ENCODE measurements at regions not wholly inside any gene's neighbourhood (a gene's known extent, or its start where the extent isn't known, plus 50 kb on each side); places are given as distances from the start of the nearest gene placed in this dataset.

DNA sequence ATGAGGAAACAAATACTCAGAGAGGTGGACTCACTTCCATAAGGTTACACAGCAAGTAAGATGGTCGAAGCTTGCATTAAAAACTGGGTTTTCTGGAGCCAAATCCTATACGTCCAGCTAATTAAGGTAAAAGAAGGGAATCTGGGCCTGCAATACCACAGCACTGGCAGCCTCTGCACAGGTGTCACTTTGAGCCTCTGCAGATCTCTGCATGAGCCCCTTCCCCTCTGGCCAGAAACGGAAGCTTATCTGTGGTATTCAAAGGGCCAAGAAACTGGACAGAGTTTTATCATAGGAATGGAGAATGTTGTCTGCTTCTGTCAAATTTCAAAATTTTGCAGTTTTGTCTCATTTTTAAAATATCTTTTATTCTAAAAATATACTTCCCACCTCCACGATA, 76.1 kb downstream of the OSR1 start:
- DNase-seq (ENCODE audit: extremely low read depth in 1 of 4, low spot score in 3 of 4): no peak
- Histone ChIP-seq H3K36me3 (ENCODE audit: control insufficient read depth, insufficient read depth, low read length) (no peaks in the 10 kb centered on the region), H3K9me1 (ENCODE audit: control insufficient read depth, insufficient read depth, low read length) (no peaks in the 10 kb centered on the region), H3K4me2 (ENCODE audit: insufficient read depth, low read length) (no peak overlapping the region), H3K9me3 (replicated peaks; ENCODE audit: control insufficient read depth, insufficient read depth, low read depth, low read length) (no peaks in the 10 kb centered on the region), H3K4me1 (replicated peaks in 1 of 2; ENCODE audit: control insufficient read depth in 2 of 2, insufficient read depth in 2 of 2, low read length in 2 of 2) (no peaks in the 10 kb centered on the region), H3K9ac (ENCODE audit: insufficient read depth in 1 of 2, low read depth in 2 of 2, low read length in 2 of 2) (no peak overlapping the region), H3K4me3 (no peak overlapping the region), H3K27ac (ENCODE audit: extremely low read depth, low read depth, low read length) (no peak overlapping the region), H2AFZ (ENCODE audit: low read depth, low read length) (no peak overlapping the region), H3K79me2 (ENCODE audit: control insufficient read depth, insufficient read depth, low read length) (no peaks in the 10 kb centered on the region), H3K27me3 (ENCODE audit: control insufficient read depth in 2 of 2, insufficient read depth in 2 of 2, low read length in 2 of 2) (no peaks in the 10 kb centered on the region), H4K20me1 (replicated peaks; ENCODE audit: control insufficient read depth, insufficient read depth, low read length) (no peaks in the 10 kb centered on the region)
- 1% methylated on average over 4 of the region's 4 CpGs for WGBS (ENCODE audit: insufficient coverage, low coverage, missing lambda C conversion rate)
- ChIA-PET CTCF (ENCODE audit: low intra/inter-chr PET ratio) (no interaction called here), POLR2A (no interaction called here)
- no TSS peak for BruUV-seq (replicated peaks)
- no peak for ATAC-seq
- intact Hi-C loops (cut with micrococcal nuclease): no loop called here
- no peak for FAIRE-seq
- TF ChIP-seq DMBX1 (CRISPR knock-in tag; IDR thresholded peaks at IDR 0.05; ENCODE audit: borderline replicate concordance): no peak
- no peak for TF ChIP-seq ZNF445 (CRISPR knock-in tag; IDR thresholded peaks at IDR 0.05; ENCODE audit: low read depth)
- no peak for TF ChIP-seq PTRF (tag; IDR thresholded peaks at IDR 0.05)
- TF ChIP-seq EWSR1 (IDR thresholded peaks at IDR 0.05; ENCODE audit: borderline replicate concordance, low read depth, partially characterized antibody): no peak
- TF ChIP-seq, protein P1, sequence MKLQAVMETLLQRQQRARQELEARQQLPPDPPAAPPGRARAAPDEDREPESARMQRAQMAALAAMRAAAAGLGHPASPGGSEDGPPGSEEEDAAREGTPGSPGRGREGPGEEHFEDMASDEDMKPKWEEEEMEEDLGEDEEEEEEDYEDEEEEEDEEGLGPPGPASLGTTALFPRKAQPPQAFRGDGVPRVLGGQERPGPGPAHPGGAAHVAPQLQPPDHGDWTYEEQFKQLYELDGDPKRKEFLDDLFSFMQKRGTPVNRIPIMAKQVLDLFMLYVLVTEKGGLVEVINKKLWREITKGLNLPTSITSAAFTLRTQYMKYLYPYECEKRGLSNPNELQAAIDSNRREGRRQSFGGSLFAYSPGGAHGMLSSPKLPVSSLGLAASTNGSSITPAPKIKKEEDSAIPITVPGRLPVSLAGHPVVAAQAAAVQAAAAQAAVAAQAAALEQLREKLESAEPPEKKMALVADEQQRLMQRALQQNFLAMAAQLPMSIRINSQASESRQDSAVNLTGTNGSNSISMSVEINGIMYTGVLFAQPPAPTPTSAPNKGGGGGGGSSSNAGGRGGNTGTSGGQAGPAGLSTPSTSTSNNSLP (IDR thresholded peaks at IDR 0.05; ENCODE audit: borderline replicate concordance, low read depth, low read length): no peak
- TF ChIP-seq POLR2B (IDR thresholded peaks at IDR 0.05; ENCODE audit: low read depth, partially characterized antibody): no peak
- TF ChIP-seq FOXK1 (CRISPR knock-in tag; IDR thresholded peaks at IDR 0.05; ENCODE audit: borderline replicate concordance): no peak
- TF ChIP-seq C11orf30 (IDR thresholded peaks at IDR 0.05; ENCODE audit: low read depth): no peak
- TF ChIP-seq NCOA1 (IDR thresholded peaks at IDR 0.05; ENCODE audit: low read depth): no peak
- TF ChIP-seq RHOXF2B (CRISPR knock-in tag; conservative IDR thresholded peaks at IDR 0.05): no peak
- TF ChIP-seq SAP30 (IDR thresholded peaks at IDR 0.05; ENCODE audit: borderline replicate concordance, insufficient read depth, low read depth, low read length, poor library complexity, severe bottlenecking): no peak
- TF ChIP-seq TOE1 (IDR thresholded peaks at IDR 0.05; ENCODE audit: borderline replicate concordance): no peak
- TF ChIP-seq TOE1 (CRISPR knock-in tag; IDR thresholded peaks at IDR 0.05; ENCODE audit: borderline replicate concordance, low read depth): no peak
- no peak for TF ChIP-seq SAFB2 (IDR thresholded peaks at IDR 0.05; ENCODE audit: borderline replicate concordance, low read depth, low read length, severe bottlenecking)
- TF ChIP-seq SMC3 (conservative IDR thresholded peaks at IDR 0.05; ENCODE audit: insufficient read depth, low read depth, low read length): no peak
- TF ChIP-seq, protein P2, sequence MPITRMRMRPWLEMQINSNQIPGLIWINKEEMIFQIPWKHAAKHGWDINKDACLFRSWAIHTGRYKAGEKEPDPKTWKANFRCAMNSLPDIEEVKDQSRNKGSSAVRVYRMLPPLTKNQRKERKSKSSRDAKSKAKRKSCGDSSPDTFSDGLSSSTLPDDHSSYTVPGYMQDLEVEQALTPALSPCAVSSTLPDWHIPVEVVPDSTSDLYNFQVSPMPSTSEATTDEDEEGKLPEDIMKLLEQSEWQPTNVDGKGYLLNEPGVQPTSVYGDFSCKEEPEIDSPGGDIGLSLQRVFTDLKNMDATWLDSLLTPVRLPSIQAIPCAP (CRISPR knock-in tag; IDR thresholded peaks at IDR 0.05; ENCODE audit: borderline replicate concordance): no peak
- in situ Hi-C loops (cut with MboI): no loop called here
